ENCODE measurements at regions not wholly inside any gene's neighbourhood (a gene's known extent, or its start where the extent isn't known, plus 50 kb on each side); places are given as distances from the start of the nearest gene placed in this dataset.
"Not testable (repeated sequence)": the region's sequence is repeated elsewhere in the genome, so short reads cannot be mapped to it uniquely, and the experiment has no call there.

DNA sequence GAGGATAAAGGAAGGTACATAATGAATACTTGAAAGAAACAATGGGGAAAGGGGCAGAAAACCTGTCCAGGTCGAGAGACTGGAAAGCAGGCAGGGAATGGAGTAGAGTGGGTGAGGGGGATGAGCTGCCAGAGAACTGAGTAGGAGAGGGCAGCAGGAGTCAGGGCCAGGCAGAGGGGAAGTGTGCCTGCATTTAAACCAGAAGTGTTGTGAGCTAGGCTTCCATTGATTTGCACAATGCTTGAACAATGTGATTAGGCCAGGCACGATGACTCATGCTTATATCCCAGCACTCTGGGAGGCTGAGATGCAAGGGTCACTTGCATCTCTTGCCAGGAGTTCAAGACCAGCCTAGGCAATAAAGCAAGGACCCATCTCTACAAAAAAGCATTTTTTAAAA lies 332.6 kb downstream of the ANAPC1 start:
- not testable (repeated sequence) for H3K4me1 ChIP-seq (ENCODE audit: control insufficient read depth in 1 of 2, insufficient read depth in 1 of 2, low read depth in 1 of 2, low read length in 1 of 2); H3K27ac ChIP-seq; H3K27me3 ChIP-seq; H3K4me3 ChIP-seq (ENCODE audit: low read depth in 1 of 2, low read length in 1 of 2); H3K36me3 ChIP-seq; H3K9me3 ChIP-seq

DNA sequence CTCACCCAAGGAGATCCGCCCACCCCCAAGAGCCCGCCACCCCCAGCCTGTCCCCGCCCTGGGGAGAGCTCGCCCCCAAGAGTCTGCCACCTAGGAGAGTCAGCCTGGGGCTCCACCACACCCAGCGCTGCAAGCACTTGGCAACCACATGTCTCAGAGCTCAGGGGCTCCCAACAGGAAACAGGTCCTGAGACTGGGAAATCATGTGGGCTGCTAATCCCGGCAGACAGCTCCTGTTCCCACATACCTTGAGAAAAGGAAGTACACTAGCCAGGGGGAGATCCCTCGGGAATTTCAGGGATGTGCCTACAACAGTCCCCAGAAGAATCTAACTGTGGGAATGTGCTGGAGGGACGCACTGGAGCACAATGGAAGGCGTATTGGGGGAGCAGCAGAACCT lies 331.4 kb downstream of the ANAPC1 start:
- H3K36me3 ChIP-seq; H3K9me3 ChIP-seq; H3K4me3 ChIP-seq (ENCODE audit: low read depth in 1 of 2, low read length in 1 of 2); H3K27ac ChIP-seq; H3K4me1 ChIP-seq (ENCODE audit: control insufficient read depth in 1 of 2, insufficient read depth in 1 of 2, low read depth in 1 of 2, low read length in 1 of 2); H3K27me3 ChIP-seq: not testable (repeated sequence)

DNA sequence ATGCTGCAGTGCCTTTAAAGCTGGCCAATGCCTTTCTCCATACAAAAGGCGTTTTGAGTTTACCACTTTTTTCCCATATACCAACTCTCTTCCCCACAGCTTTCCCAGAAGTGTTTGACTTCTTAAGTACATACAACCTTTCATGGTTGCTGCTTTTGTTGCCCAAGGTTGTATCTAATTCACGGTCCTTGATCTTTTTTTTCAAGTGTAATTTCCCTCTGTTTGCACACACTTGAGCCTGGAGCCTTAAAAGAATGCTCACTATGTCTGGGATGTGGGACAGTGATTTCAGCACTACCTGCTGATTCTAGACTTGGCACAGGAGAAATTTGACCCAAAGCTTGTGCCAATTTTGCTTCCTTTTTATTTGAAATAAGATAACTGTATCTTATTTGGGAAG lies 324.7 kb downstream of the ANAPC1 start:
- H3K27me3 ChIP-seq; H3K4me1 ChIP-seq (ENCODE audit: control insufficient read depth in 1 of 2, insufficient read depth in 1 of 2, low read depth in 1 of 2, low read length in 1 of 2); H3K36me3 ChIP-seq; H3K4me3 ChIP-seq (ENCODE audit: low read depth in 1 of 2, low read length in 1 of 2); H3K27ac ChIP-seq; H3K9me3 ChIP-seq: not testable (repeated sequence)

DNA sequence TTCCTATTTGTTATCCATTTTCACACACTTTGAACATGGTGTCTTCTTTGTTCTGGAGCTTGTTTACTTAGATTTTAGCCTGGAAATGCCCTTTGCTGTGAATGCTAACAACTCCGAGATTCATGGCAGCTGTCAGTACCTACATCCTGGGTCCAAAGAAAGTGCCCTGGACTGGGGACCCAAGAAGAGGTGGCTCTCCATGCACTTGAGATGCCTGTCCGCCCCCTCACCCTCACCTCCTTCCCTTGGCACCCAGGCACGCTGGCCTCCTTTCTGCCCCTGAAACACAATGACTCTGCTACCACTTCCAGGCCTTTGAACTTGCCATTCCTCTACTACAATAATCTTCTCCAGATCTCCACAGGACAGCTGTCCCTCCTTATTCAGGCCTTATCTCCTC lies 324.2 kb downstream of the ANAPC1 start:
- H3K27me3 ChIP-seq; H3K36me3 ChIP-seq; H3K9me3 ChIP-seq; H3K4me1 ChIP-seq (ENCODE audit: control insufficient read depth in 1 of 2, insufficient read depth in 1 of 2, low read depth in 1 of 2, low read length in 1 of 2); H3K27ac ChIP-seq; H3K4me3 ChIP-seq (ENCODE audit: low read depth in 1 of 2, low read length in 1 of 2): not testable (repeated sequence)

DNA sequence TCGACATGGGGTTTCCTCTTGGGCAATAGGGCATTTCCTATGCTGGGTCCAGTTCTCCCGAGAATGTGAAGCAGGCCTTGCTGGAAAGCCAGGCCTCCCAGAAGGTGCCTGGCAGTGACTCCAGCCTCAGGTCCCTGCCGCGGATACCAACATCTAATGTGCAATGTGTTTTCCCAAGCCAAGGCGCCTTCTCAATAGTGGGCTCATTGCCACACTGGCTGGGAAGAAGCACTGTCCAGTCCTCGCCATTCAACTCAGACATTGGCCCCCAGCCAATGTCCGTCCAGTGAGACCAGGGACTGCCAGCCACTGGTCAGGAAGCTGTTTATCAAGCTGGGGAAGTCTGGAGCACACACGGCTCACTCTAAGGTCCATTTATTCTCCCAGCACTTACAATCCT lies 317.9 kb downstream of the ANAPC1 start:
- H3K4me1 ChIP-seq (ENCODE audit: control insufficient read depth in 1 of 2, insufficient read depth in 1 of 2, low read depth in 1 of 2, low read length in 1 of 2); H3K27ac ChIP-seq; H3K27me3 ChIP-seq; H3K4me3 ChIP-seq (ENCODE audit: low read depth in 1 of 2, low read length in 1 of 2); H3K9me3 ChIP-seq; H3K36me3 ChIP-seq: not testable (repeated sequence)

DNA sequence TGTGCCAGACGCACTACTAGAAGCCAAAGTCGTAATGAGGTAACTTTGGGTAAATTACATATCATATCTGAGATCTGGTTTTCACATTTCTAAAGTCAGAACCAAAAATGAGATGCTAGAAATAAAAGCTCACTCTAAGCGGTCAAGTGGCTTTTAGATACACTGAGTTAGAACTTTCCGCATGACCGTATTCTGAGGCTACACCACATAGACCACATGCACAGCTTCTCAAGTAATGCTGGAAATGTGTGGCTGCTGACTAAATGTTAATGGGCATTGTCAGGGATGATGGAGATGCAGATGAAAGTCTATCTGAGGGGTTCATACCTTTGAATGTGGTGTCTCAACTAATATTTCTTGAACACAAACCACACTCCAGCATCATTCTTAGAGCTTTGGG lies 316.8 kb downstream of the ANAPC1 start:
- not testable (repeated sequence) for H3K4me1 ChIP-seq (ENCODE audit: control insufficient read depth in 1 of 2, insufficient read depth in 1 of 2, low read depth in 1 of 2, low read length in 1 of 2); H3K27me3 ChIP-seq; H3K27ac ChIP-seq

DNA sequence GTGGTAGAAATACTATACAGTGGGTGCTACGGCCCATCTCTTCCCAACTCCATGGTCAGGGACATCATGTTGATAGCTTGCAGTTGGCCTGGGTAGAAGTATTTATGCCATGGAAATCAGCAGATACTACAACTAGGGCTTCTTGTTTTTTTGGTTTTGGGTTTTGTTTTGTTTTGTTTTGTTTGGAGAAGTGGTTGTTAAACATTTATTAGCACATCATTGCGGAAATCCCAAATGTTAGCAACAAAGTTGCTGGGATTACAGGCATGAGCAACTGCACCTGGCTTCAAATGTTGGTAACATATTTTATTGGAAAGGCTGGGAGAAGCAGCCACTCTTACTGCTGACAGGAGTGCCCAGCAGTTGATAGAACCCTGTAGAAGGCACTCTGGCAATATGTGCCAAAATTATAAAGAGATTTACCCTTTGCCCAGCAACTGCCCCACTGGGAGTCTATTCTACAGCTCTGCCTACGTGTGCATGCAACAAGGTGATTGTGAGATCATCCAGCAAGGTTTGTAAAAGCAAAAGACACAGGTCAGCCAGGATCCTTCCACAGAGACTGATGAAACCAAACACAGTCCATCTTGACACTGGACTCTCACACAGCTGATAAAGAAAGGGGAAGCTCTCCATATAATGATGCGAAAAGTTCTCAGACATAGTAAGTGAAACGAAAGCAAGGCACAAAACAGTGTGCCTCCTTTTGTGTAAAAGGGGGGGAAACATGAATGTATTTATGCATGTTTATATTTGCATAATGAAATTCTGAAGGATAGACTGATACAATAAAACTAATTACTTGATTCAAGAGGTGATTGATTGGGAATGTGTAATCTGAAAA lies 314.4 kb downstream of the ANAPC1 start:
- not testable (repeated sequence) for H3K4me3 ChIP-seq (ENCODE audit: low read depth in 1 of 2, low read length in 1 of 2); H3K4me1 ChIP-seq (ENCODE audit: control insufficient read depth in 1 of 2, insufficient read depth in 1 of 2, low read depth in 1 of 2, low read length in 1 of 2); H3K36me3 ChIP-seq; H3K9me3 ChIP-seq; H3K27me3 ChIP-seq; H3K27ac ChIP-seq

More for the DNA sequence above, 316.8 kb downstream of the ANAPC1 start:
- not testable (repeated sequence) for H3K9me3 ChIP-seq; H3K4me3 ChIP-seq (ENCODE audit: low read depth in 1 of 2, low read length in 1 of 2); H3K36me3 ChIP-seq

DNA sequence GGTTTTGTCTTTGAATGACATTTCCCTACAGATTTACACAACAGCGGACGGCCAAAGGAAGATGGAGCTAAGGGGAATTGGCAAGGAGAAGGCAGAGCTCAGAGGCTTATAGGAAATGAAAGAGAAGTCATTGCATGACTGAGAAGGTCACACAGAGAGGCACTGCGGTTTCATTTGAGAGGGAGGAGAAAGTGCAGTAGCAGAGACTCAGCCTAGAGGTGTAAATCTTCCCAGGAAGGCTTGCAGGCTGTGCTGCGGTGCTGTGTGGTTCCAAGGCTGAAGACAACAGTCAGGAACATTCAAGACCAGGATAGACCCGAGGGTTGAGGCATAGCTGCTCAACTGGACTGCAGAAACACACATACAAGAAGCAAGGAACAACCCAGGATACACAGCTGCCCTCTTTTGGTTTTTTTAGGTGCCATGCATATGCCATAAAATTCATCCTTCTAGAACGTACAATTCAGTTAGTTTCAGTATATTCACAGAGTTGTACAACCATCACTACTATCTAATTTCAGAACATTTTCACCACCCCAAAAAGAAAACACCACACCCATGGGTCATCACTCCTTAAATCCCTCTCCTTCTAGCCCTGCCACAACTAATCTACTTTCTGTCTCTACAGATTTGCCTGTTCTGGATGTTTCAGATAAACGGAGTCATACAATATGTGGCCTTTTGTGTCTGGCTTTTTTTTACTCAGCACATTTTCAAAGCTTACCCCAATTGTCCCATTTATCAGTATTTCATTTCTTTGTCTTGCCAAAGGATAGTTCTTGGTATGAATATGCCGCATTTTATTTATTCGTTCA lies 313.5 kb downstream of the ANAPC1 start:
- H3K4me1 ChIP-seq (ENCODE audit: control insufficient read depth in 1 of 2, insufficient read depth in 1 of 2, low read depth in 1 of 2, low read length in 1 of 2); H3K4me3 ChIP-seq (ENCODE audit: low read depth in 1 of 2, low read length in 1 of 2); H3K27ac ChIP-seq; H3K27me3 ChIP-seq; H3K9me3 ChIP-seq; H3K36me3 ChIP-seq: not testable (repeated sequence)

DNA sequence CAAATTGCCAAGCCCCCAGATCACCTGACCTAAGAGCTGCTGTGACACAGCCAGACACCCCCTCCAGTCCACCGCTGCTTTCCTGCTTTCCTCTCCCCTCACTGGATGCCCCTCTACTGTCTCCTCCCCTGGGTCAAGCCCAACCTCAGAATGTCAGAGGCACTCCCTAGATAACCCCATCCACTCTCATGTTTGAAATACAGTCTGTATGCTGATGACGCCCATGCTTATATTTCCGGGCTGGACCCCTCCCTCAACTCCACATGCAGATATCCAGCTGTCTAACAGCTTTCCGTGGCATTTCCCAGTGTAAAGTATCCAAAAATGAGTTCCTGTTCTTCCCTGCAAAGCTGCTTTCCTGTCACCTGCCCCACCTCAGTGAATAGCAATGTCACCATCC lies 309.2 kb downstream of the ANAPC1 start:
- H3K27me3 ChIP-seq; H3K9me3 ChIP-seq; H3K27ac ChIP-seq; H3K4me3 ChIP-seq (ENCODE audit: low read depth in 1 of 2, low read length in 1 of 2); H3K36me3 ChIP-seq; H3K4me1 ChIP-seq (ENCODE audit: control insufficient read depth in 1 of 2, insufficient read depth in 1 of 2, low read depth in 1 of 2, low read length in 1 of 2): not testable (repeated sequence)

DNA sequence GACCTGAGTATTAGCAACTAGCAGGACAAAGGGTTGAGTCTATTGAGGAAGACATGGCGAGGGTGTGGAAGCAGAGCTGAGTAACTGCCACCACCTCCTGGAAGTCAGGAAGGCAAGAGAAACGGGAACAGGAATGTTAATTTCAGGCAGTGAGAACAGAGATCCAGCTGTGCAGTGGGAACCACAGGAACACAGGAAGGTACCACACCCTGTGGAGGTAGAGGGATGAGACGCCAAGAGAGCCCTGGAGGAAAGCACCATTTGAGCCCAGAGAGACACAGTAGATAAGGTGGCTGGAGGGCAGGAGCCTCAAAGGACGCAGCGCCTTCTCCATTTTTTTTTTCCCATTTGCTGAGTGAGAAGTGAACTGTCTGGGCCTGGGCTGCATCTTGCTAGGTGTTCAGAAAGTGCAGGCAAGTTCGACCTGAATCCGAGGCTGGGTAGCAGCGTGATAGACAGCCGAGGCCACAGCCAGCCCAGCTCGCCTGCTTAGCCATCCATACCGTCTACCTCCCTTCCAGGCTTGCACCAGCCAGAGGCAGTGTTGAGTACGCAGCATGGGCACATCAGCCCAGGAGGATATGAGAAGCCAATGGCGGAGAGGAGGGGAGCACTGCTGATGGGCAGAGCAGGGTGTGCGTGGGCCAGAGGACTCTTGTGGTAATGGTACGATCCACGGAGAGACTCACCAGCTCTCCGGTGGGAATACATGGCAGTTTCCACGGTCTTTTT lies 306.7 kb downstream of the ANAPC1 start:
- not testable (repeated sequence) for H3K4me1 ChIP-seq (ENCODE audit: control insufficient read depth in 1 of 2, insufficient read depth in 1 of 2, low read depth in 1 of 2, low read length in 1 of 2); H3K4me3 ChIP-seq (ENCODE audit: low read depth in 1 of 2, low read length in 1 of 2); H3K27me3 ChIP-seq; H3K27ac ChIP-seq; H3K36me3 ChIP-seq; H3K9me3 ChIP-seq

DNA sequence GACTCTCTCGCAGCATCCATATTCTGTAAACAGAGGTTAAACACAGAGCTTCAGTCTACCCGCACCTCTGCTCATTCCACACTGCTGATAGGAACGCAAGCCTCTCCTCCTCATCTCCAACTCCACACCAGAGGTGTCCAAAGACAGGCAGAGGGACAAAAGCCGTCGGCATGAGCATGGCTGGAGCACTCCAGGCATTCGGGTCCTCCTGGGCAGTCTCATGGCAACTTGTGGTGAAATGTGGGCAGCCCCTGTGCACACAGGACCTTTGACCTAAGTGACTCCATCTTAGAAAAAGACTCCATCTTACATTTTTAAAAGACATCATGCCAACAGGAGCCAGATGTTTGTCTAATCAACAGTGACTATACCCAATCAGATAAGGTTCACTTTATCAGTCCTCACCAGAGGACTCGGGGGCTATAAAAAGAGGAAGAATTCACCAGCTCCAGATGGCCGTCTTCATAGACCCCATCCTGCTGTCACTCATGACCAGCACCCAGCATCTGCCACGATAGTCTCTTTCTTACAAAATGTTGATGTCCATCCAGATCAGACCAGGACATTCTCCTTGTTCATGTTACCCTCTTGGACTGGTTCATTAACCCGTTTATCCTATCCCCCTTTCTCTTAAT lies 304.4 kb downstream of the ANAPC1 start:
- not testable (repeated sequence) for H3K9me3 ChIP-seq; H3K36me3 ChIP-seq; H3K27me3 ChIP-seq; H3K27ac ChIP-seq; H3K4me3 ChIP-seq (ENCODE audit: low read depth in 1 of 2, low read length in 1 of 2); H3K4me1 ChIP-seq (ENCODE audit: control insufficient read depth in 1 of 2, insufficient read depth in 1 of 2, low read depth in 1 of 2, low read length in 1 of 2)

DNA sequence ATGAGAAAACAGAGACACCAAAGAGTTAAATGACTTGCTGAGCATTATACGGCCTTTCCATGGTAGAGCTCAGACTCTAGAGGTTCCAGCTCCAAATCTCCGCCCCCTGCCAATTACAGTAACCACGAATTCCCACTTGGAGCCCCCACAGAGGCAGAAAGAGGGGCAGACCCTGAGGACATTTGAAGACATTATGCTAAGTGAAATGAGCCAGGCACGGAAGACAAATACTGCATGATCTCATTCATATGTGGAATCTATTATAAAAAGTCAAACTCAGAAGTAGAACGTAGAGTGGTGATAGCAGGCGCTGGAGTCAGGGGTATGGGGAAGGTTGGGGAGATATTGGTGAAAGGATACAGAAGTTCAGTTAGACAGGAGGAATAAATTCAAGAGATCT lies 303.4 kb downstream of the ANAPC1 start:
- H3K36me3 ChIP-seq; H3K4me3 ChIP-seq (ENCODE audit: low read depth in 1 of 2, low read length in 1 of 2); H3K27me3 ChIP-seq; H3K4me1 ChIP-seq (ENCODE audit: control insufficient read depth in 1 of 2, insufficient read depth in 1 of 2, low read depth in 1 of 2, low read length in 1 of 2); H3K9me3 ChIP-seq; H3K27ac ChIP-seq: not testable (repeated sequence)

DNA sequence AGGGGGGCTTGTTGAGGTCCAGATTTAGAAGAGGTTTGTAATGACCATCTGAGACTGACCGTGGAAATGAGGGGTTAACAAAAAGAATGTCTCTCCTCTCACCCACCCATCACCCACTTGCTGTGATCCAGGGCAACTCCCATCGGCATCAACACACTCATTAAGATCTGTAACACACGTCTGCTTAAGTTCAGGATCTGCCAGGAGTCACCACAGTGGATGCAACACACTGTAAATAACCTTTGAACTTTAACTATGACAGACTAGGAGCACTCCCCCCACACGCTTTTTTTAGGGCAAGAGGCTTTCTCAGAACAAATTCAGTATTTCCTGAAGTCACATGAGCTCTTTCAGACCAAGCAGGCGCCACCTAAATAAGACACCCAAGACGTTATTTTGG lies 301.9 kb downstream of the ANAPC1 start:
- H3K9me3 ChIP-seq, H3K27ac ChIP-seq, H3K27me3 ChIP-seq: not testable (repeated sequence)

More for the DNA sequence above, 301.9 kb downstream of the ANAPC1 start:
- not testable (repeated sequence) for H3K4me1 ChIP-seq (ENCODE audit: control insufficient read depth in 1 of 2, insufficient read depth in 1 of 2, low read depth in 1 of 2, low read length in 1 of 2); H3K4me3 ChIP-seq (ENCODE audit: low read depth in 1 of 2, low read length in 1 of 2); H3K36me3 ChIP-seq

All from neutrophil (primary cell).